DMS79 treated with DMSO at 0.1 percent for 48 hours (cell line): ENCODE measurements at regions not wholly inside any gene's neighbourhood (a gene's known extent, or its start where the extent isn't known, plus 50 kb on each side); places are given as distances from the start of the nearest gene placed in this dataset.
"Not testable (repeated sequence)": the region's sequence is repeated elsewhere in the genome, so short reads cannot be mapped to it uniquely, and the experiment has no call there.

Experiments used
- DNase-seq: peaks from one replicate; lab custom pipeline; 2025; lab: John Stamatoyannopoulos, UW

DNA sequence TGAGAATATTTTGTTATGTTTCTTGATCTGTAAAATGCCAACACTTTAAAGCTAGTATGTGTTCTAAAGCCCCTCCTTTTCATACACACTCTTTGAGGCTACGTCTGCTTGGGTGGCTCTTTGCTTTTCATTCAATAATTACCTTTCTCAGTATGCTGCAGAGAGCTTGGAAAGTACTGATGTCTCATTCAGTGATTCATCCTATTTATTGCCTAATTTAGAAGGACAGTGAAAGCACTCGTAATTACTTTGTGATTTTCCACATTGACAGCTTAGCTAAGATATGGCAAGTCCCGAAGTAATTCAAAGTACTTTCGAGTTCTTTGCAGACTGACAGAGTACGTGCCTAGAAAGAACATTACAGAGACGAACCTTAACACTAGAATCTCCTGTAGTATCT lies 57.2 kb downstream of the BMP15 start:
- no peak for DNase-seq

DNA sequence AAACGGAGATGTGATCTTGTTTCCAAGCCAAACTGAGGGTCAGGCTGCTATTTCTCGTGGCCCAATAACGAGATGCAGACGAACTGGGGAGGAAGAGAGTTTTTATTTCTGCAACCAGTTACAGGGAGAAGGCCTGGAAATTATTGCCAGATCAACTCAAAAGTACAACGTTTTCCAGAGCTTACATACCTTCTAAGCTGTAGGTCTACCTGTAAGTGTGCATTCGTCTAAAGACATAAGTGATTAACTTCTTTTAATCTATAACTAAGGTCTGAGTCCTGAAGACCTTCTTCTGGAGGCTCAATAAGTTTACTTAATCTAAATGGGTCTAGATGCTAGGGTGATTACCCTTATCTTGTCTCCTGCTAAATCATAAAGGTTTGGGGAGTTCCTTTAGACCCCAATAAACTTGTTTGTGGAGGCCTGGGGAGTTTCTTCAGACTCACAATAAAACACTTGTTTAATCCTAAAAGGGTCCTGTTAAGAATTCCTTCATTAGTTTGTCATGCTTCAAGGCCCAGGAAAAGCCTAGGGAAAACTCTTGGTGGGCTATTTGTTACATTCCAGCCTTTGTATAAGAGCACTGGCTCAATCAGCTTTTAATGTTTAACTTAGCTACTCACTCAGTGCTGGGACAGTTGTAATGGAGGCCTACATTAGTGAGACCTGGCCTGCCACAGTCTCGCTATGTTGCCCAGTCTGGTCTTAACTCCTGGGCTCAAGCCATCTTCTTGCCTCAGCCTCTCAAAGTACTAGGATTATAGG lies 58.5 kb downstream of the BMP15 start:
- not testable (repeated sequence) for DNase-seq

DNA sequence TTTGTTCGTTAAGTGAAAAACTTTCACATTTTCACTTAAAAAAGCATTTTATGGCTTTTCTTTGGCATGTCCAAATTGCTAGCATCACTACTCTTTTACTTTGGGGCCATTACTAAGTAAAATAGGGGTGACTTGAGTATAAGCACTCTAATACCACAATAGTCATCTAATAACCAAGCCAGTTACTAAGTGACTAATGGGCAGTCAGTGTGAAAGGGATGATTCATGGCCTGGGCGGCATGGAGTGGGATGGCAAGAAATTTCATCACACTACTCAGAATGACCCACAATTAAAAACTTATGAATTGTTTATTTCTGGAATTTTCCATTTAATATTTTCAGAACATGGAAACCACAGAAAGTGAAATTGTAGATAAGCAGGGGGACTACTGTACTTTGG lies 60.9 kb downstream of the BMP15 start:
- no peak for DNase-seq

DNA sequence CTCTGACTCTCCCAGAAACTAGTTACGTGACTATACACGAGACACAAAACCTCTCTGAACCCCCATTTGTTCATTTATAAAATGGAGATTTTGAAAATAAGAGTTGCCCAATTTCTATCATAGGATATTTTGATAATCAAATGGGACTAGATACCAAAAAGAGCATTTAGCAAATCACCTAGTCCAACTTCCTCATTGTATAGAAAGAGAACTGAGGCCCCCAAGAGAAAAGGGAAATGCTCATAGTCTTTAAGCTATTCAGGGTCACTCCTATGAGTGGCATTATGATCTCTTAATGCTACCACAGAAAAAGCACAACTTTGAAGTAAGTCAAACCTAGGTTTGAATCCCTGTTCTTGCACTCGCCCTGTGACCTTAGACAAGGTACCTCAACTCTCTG lies 62.7 kb downstream of the BMP15 start:
- DNase-seq, result no peak

DNA sequence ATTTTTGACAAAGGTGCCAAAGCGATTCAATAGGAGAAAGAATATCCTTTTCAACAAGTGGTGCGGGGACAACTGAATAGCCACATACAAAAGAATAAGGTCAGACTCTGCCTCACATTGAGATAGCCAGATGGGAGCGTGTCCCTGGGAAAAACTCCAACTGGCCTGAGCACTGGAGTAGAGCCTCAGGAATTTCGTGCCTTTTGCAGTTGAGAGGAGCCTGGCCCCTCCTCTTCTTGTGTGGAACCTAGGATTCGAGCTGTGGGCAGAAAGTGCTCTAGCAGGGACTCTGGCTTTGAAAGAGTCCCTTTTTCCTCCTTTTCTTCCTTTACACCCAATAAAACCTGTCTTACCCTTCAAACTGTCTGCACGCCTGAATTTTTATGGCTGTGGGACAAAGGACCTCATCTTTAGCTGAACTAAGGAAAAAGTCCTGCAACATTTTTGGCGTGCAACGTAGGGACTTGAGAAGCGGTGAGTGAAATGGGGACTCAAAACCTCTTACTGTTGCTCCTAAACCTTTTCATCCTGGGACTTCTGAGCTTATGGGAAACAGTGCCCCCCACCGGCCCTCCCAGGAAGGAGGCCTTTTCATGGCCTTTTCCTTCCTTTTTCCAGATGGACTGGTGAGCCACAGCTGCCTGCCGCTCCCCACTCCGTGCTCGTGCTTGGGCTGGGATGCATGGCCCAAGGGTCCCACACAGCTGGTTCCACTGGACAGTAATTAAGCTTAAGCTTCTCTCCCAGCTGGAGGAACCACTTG lies 68.6 kb downstream of the BMP15 start:
- DNase-seq, result no peak

DNA sequence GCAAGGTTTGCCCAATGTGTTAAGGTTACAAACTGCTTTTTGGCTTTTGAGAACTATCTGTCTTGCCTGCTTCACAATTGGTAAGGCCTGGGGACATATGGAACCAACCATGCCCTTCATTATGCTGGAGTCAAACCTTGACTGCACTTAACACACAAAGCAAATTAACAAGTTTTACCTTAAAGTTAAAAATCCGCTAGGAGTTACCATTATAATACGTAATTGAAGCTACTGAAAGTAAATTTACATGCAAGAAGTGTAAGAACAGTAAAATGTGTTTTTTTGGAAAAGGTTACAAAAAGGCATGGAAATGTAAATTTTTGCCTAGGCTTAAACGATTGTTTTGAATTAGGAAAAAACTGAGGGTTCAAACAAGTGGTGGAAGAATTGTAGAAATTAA lies 69.7 kb downstream of the BMP15 start:
- DNase-seq, result no peak

DNA sequence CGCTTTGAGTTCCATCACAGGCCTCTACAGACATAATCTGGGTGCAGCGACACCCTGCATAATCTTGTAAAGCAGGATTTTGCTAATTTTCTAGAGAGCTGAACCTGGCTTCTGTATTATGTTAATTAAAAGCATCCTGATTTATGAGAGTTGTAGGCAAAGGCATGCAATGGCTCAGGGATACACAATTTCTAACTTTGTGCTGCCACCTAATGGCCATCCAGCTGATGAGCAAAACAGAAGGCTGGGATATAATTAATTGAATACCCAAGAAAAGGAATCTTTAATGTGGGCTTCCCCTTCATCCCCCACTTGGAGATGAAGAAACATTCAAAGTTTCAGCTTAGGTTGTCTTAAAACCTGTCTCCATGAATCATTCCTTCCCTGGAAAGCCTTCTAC lies 78.1 kb downstream of the BMP15 start:
- DNase-seq, result no peak

DNA sequence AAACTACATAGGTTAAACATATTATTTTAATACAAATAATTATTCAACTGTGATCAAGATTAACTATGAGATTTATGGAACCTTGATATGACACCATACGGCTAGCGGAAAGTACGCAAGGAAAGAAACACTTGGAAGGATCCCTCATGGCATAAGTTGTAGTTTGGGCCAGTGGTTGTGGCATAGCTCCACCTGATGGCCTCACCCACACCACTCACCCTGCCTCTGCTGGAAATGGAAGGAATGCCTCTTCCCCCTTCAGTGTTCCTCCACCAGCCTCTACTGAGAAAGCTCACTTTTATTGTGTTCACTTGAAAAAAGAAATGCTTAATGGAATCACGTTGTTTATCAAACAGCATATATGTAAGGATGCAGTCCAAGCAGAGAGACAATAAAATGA lies 86.4 kb downstream of the BMP15 start:
- no peak for DNase-seq

DNA sequence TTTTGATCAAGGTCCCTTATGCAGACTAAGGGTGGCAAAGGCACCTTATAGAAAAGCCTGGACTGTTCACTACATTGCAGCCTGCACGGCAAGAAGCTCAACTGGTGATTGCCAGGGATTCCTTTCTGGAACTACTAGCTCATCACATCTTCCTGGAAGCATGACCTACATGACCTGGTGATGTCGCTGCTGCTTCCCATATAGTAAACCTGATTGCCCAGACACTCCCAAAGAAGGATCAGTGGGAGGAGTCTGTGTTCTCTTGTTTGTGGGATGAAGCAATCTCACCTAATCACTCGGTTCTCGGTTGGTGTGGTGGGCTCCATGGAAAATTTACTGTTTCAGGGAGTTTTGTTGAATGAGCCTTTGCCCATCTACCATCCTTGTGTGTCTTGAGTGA lies 89.8 kb downstream of the BMP15 start:
- not testable (repeated sequence) for DNase-seq

DNA sequence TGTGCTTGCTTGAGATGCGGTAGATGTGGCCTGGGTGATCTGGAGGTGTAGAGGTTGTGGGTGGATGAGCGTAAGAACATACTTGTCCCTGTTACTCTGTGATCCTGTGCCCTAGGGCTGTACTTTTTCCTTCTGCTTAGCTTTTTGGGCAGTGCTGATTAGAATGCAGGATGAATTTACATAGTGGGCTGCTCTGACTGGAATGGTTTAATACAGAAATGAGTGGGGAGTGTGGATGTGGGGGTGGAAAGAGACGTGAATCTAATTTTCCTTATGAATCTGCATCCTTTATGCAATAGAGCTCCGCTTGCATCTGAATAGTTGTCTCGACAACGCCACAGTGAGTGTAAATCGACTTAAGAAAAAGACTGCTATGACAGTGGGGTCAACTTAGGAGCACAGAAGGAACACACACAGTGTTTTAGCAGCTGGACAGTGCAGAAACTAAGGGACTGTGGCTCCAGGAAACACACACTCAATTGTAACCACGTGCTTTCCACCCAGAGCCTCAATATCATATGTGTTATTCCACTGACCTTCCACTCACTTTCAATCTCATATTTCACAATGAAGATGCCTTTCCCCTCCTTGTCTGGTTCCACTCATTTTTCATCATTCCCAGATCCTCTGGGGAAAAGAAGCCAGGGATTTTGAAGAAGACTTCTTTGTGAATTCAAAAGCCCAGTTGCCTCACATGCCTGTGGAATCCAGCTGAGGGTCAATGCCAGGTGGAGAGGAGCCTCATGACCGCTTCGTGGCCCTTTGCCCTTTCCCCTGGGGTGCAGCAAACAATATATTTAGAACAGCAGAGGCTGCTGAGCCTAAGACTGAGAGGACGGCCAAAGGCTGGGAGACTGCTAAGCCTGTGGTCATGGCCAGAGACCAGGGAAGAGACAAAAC lies 91.4 kb downstream of the BMP15 start:
- DNase-seq, result not testable (repeated sequence)

DNA sequence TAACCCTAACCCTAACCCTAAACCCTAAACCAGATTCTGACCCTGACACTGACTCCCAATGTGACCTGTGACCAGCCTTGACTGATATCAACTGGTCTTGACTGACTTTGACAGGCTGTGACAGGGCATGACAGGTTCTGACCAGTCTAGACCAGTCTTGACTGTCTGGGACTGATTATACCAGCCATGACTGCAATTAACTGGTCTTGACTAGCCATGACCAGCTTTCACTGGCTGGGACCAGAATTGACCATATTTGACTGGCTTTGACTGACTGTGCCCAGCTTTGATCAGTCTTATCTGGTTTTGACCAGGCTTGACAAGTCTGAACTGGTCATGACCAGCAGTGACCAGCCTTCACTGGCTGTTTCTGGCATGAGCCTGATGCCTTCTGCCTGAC lies 95.5 kb downstream of the BMP15 start:
- DNase-seq, result no peak

DNA sequence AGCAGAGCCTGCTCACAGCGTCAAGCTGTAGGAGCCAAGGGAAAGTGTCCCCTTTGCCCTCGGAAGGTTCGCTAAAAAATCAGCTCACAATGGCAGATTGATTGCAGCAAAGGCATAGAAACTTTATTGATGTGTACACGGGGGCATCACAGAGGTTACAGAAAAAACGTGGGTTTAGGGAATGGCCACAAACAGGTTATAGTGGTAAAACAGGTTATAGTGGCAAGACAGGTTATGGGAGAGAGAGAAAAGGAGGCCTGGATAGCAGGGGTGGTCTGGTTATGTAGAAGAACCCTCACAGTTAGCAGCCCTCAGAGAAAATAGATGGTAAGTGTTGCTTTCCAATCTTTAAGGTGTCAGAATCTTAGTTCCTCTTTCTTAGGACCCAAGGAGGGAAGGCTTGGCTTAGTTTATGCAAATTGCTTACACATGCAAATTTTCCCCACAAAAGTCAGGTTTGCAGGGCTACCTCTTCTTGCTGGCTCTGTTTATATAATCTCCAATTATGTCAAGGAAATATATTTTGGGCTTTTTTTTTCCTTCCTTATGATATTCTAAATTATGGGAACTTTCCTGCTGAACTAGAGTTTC lies 113.7 kb downstream of the BMP15 start:
- no peak for DNase-seq

DNA sequence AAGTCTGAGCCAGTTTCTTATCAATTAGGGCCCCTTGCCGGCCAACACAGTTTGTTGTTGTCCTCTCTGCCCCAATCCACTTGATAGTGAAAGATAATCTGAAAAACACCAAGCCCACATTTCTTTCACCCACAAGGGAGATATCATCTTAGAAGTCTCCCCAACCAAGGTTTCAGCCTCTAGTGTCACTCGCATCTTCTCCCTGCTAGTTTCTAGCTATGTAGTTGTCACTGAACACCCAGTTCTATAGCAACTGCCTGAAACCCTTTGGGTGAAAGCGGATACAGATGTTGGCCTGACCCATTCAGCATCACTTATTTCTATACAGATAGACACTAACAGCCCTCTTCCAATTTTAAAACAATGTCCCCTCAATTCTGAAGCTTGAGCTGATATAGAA lies 116.3 kb downstream of the BMP15 start:
- no peak for DNase-seq

DNA sequence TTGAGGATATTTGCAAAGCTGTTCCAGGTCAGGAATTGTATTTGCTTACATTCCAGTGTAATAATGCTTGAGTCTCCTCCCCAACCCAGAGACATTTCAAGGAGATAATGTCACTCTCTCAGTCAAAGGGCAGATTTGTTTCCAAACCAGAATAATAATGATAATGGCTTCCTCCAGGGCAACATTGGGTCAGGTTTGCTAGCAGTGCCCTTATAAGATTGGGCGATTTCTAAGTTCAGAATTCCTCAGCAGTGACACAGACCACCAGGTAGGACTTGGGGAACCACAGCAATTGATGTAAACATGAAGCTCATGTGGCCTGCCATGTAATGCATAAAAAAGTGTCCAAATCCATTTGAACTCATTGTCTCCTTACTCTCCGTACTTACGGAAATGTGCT lies 125.2 kb downstream of the BMP15 start:
- no peak for DNase-seq

DNA sequence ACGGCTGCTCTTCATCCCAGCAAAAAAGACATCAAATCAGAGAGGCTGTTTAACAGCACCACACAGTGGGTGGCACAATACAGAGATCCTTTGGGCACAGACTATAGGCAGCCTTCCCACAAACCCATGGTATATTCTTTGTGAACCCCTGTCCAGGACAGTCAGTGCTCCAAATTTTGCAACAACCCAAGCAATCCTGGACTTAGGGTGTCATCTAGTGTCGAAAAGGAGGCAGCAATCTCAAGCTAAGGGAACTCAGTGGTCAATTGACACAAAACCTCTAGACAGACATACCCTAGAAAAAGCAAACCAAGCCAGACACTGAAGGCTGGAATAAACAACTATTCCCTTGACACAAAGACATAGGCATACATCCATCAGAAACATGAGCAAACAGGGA lies 137.4 kb downstream of the BMP15 start:
- DNase-seq, result no peak

DNA sequence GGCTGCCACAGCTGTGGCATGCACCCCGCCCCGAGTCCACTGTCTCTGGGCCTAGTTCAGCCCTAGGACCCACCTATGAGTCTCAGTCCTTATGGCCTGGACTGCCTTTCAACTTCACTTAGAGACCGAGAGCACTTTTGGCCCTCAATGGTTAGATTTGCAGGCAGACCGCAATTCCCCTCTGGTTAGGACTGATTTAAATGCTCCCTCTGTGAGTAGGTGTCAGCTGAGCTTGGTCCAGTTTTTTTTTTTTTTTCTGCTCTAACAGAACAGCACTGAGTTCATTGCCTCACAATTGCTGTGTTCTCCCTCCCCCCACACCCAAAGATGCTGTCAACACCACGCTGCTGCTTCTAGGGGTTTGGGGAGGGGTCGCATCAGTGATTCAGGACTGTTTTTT lies 143.2 kb downstream of the BMP15 start:
- no peak for DNase-seq

DNA sequence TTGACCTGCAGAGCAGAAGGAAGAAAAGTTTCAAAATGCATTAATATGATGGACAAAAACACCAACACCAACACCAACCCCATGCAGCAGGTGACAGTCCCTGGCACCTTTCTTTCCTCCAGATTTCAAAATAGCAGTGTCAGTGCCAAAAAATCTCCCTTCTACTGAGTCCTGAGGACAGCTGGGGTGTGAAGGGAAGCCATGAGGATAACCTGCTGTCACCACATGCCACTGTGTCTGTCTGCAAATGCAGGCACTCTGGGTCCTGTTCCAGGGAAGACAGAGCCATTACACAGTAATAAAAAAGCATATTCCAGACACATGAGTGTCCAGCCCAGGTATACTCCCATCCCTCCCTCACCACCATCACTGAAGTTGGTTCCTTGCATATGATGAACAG lies 187.5 kb downstream of the BMP15 start:
- DNase-seq, result no peak

DNA sequence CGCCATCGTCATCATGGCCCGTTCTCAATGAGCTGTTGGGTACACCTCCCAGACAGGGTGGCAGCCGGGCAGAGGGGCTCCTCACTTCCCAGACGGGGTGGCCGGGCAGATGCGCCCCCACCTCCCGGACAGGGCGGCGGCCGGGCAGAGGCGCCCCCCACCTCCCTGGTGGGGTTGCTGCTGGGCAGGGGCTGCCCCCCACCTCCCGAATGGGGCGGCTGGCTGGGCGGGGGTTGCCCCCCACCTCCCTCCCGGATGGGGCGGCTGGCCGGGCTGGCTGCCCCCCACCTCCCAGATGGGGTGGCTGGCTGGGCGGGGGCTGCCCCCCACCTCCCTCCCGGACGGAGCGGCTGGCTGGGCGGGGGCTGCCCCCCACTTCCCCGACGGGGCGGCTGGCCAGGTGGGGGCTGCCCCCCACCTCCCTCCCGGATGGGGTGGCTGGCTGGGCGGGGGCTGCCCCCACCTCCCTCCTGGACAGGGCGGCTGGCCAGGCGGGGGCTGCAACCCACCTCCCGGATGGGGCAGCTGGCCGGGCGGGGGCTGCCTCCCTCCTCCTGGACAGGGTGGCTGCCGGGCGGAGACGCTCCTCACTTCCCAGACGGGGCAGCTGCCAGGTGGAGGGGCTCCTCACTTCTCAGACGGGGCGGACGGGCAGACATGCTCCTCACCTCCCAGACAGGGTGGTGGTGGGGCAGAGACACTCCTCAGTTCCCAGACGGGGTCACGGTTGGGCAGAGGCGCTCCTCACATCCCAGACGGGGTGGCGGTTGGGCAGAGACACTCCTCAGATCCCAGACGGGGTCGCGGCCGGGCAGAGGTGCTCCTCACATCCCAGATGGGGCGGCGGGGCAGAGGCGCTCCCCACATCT lies 208.8 kb downstream of the BMP15 start:
- not testable (repeated sequence) for DNase-seq

DNA sequence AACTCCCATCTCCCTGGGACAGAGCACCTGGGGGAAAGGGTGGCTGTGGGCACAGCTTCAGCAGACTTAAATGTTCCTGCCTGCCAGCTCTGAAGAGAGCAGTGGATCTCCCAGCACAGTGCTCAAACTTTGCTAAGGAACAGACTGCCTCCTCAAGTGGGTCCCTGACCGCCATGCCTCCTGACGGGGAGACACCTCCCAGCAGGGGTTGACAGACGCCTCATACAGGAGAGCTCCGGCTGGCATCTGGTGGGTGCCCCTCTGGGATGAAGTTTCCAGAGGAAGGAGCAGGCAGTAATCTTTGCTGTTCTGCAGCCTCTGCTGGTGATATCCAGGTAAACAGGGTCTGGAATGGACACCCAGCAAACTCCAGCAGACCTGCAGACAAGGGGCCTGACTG lies 206.9 kb upstream of the NUDT10 start:
- not testable (repeated sequence) for DNase-seq

DNA sequence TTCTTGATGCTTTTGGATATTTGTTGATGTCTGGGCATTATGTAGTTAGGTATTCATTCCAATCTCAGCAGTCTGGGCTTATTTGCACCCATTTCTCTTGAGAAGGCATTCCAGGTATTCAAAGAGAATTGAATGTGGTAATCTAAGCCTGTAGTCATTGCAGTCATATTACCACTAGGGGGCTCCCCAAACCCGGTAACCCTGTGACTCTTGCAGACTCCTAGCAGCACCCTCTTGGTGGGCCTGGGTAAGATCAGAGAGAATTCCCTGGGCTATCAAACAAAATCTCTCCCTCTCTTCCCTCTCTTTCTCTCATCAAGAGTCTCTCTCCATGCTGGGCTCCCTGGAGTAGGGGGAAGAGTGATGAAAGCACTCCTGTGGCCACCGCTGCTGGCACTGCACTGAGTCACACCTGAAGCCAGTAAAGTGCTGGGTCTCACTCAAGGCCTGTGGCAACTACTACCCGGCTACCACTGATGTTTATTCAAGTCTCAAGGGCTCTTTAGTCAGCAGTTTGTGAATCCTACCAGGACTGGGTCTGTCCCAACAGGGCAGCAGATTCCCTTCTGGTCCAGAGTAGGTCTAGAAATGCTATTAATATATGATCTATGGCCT lies 187.7 kb upstream of the NUDT10 start:
- DNase-seq, result peak; percentile 1

DNA sequence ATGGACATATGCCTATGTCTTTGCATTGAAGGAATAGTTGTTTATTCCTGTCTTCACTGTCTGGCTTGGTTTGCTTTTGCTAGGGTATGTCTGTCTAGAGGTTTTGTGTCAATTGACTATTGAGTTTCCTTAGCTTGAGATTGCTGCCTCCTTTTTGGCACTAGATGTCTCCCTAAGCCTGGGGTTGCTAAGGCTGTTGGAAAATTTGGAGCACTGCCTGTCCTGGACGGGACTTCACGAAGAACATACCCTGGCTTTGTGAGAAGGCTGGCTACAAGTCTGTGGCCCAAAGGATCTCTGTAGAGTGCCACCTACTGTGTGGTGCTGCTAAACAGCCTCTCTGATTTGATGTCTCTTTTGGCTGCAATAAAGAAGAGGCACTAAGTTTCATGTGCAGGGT lies 183.8 kb upstream of the NUDT10 start:
- no peak for DNase-seq
